WERI-Rb-1 (cell line): ENCODE measurements at regions not wholly inside any gene's neighbourhood (a gene's known extent, or its start where the extent isn't known, plus 50 kb on each side); places are given as distances from the start of the nearest gene placed in this dataset.

Source experiments
- DNase-seq: peaks from one replicate; pipeline ENCODE4 v3.0.0-alpha.2; 2020
- H3K27ac ChIP-seq: fragments of 250-450 bp; sonication (Bioruptor Pico); 2 replicates; pipeline ENCODE4 v1.5.1; 2020; ENCODE audit warnings: mild to moderate bottlenecking, moderate library complexity
- H3K27me3 ChIP-seq: fragments of 250-450 bp; sonication (Bioruptor Pico); 2 replicates; pipeline ENCODE4 v1.5.1; 2021; ENCODE audit warnings: mild to moderate bottlenecking, low read depth, moderate library complexity; ENCODE audit not compliant: insufficient read depth, severe bottlenecking
- H3K36me3 ChIP-seq: fragments of 250-450 bp; sonication (Bioruptor Pico); 2 replicates; pipeline ENCODE4 v1.5.1; 2020; ENCODE audit warnings: mild to moderate bottlenecking, moderate library complexity
- H3K4me3 ChIP-seq: 2 replicates; pipeline ENCODE4 v1.5.1; 2011; ENCODE audit warnings: low read depth, mild to moderate bottlenecking, control low read depth, low read length
- H3K9me3 ChIP-seq: fragments of 250-450 bp; sonication (Bioruptor Pico); 2 replicates; pipeline ENCODE4 v1.5.1; 2021; ENCODE audit warnings: mild to moderate bottlenecking, moderate library complexity; ENCODE audit not compliant: severe bottlenecking
- CTCF ChIP-seq: IDR thresholded peaks from 2 replicates; pipeline ENCODE4 v1.5.1; 2011; ENCODE audit warnings: low read depth, mild to moderate bottlenecking, control low read depth, inconsistent platforms, low read length

DNA sequence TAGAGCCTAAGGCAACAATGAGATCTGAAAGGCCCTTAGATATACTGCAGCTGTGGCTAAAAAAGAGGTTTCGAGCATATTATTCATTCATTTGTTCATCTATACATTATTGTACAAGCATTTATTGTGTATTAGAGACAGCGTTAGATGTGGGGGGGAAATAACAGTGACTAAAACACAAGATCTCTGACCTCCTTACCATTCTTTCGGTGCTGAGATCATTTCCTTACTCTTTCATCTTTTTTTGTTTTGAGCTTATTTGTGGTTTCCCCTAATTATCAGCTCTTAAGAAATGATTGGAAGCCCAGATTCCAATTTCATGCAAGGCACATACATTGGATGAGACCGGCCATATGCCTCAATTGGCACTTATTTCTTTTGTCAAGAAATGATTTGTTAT is 113.2 kb downstream of the SEC61B start:
- TF ChIP-seq CTCF: no peak
- DNase-seq: no peak
- no peak overlapping the region for H3K4me3 ChIP-seq
- H3K9me3 ChIP-seq: no peaks in the 10 kb centered on the region
- no peaks in the 10 kb centered on the region for H3K27me3 ChIP-seq
- H3K36me3 ChIP-seq: no peaks in the 10 kb centered on the region
- no peak overlapping the region for H3K27ac ChIP-seq

GRCh38 chr9:99336005-99336404 is 113.9 kb downstream of the SEC61B start:
- Histone ChIP-seq H3K27me3 (no peaks in the 10 kb centered on the region), H3K4me3 (no peak overlapping the region), H3K9me3 (no peaks in the 10 kb centered on the region), H3K27ac (no peak overlapping the region), H3K36me3 (no peaks in the 10 kb centered on the region)
- no peak for DNase-seq
- no peak for TF ChIP-seq CTCF

GRCh38 chr9:99336531-99336930 is 114.4 kb downstream of the SEC61B start:
- no peak overlapping the region for H3K27ac ChIP-seq
- no peaks in the 10 kb centered on the region for H3K9me3 ChIP-seq
- TF ChIP-seq CTCF: no peak
- no peaks in the 10 kb centered on the region for H3K27me3 ChIP-seq
- no peak for DNase-seq
- no peak overlapping the region for H3K4me3 ChIP-seq
- no peaks in the 10 kb centered on the region for H3K36me3 ChIP-seq

- TF ChIP-seq CTCF: no peak
- Histone ChIP-seq H3K36me3 (no peaks in the 10 kb centered on the region), H3K27me3 (no peaks in the 10 kb centered on the region), H3K27ac (no peak overlapping the region), H3K4me3 (no peak overlapping the region), H3K9me3 (no peaks in the 10 kb centered on the region)
- DNase-seq: no peak
These were observed 118.2 kb downstream of the SEC61B start for GRCh38 chr9:99340281-99340680.

DNA sequence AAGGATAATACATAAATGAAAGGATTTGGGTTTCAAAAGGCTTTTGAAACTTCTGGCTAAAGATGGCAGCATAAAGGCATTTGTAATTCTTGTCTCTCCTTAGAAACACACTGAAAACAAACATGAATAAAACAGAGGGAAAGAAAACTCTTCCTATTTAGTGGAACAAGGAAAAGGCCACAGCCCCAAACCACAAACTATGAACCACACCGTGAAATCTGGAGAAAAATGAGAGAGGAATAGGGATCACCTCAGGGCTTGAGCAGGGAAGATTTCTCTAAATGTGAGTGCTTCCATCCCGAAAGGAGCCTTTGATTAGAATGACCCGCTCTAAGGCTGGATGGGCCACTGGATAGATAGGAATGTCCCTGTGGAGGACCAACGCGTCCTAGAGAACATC is 119.6 kb downstream of the SEC61B start:
- H3K36me3 ChIP-seq: no peaks in the 10 kb centered on the region
- no peaks in the 10 kb centered on the region for H3K9me3 ChIP-seq
- H3K27ac ChIP-seq: no peak overlapping the region
- no peak for DNase-seq
- no peak overlapping the region for H3K4me3 ChIP-seq
- no peak for TF ChIP-seq CTCF
- H3K27me3 ChIP-seq: no peaks in the 10 kb centered on the region

- Histone ChIP-seq H3K36me3 (no peaks in the 10 kb centered on the region), H3K27me3 (no peaks in the 10 kb centered on the region), H3K4me3 (no peak overlapping the region), H3K9me3 (peaks cover 3% of the 10 kb centered on the region), H3K27ac (no peak overlapping the region)
- TF ChIP-seq CTCF: no peak
- DNase-seq: no peak
These were observed 123.4 kb downstream of the SEC61B start for GRCh38 chr9:99345451-99345850.
